COLO668 (cell line): ENCODE measurements at regions not wholly inside any gene's neighbourhood (a gene's known extent, or its start where the extent isn't known, plus 50 kb on each side); places are given as distances from the start of the nearest gene placed in this dataset.
"Not testable (repeated sequence)": the region's sequence is repeated elsewhere in the genome, so short reads cannot be mapped to it uniquely, and the experiment has no call there.

Source experiments
- DNase-seq: peaks from one replicate; lab custom pipeline; 2025; ENCODE audit not compliant: unreplicated experiment; lab: John Stamatoyannopoulos, UW

- no peak for DNase-seq
These were observed 1412.6 kb downstream of the ZPLD1 start for GRCh38 chr3:103847081-103848062.

DNA sequence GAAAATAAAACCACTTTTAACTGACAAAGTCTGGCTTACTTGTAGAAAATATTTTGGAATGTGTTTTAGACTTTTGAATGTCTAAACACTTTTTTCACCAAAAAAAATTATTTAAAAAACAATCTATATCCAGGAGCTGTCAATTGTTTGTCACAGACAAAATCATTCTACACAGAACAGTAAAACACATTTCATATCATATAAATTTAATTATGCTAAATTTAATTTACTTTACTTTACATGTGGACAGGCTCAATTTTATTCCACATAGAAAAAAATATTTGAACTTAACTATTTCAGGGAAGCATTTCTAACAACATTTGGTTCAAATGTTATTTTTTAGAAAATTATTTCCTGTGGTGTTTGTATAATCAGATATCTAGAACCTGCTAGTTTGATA lies 1417.0 kb downstream of the ZPLD1 start:
- no peak for DNase-seq

- no peak for DNase-seq
These were observed 1427.6 kb downstream of the ZPLD1 start for GRCh38 chr3:103862415-103862814.

DNA sequence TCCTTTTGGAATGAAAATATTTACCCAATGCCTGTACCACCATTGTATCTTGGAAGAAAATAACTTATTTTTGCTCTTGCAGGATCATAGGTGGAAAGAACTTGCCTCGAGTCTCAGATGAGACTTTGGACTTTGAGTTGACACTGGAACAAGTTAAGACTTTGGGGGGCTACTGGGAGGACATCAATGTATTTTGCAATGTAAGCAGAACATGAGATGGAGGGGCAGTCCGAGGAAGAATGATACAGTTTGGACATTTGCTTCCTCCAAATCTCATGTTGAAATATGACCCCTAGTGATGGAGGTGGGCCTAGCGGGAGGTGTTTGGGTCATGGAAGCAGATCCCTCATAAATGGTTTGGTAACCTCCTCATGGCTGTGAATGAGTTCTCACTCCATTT lies 1428.6 kb downstream of the ZPLD1 start:
- no peak for DNase-seq

DNA sequence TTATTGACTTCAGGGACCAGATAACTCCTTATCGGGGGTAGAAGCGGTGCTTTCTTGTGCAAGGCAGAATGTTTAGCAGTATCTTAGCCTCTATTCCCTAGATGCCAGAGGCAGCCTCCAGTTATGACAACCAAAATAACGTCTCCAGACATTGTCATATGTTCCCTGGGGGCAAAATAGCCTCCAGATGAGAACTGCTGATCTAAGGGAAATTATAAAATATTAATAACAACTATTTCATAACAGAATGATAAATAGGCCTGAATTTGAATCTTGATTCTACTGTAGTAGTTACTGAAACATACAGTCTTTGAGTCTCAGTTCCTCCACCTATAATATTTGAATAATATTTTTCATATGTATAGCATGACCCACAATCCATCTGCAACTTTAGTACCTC lies 1431.3 kb downstream of the ZPLD1 start:
- DNase-seq: no peak

GRCh38 chr3:103873021-103873420 lies 1438.2 kb downstream of the ZPLD1 start:
- DNase-seq: no peak

GRCh38 chr3:103873897-103874545 lies 1439.2 kb downstream of the ZPLD1 start:
- no peak for DNase-seq

DNA sequence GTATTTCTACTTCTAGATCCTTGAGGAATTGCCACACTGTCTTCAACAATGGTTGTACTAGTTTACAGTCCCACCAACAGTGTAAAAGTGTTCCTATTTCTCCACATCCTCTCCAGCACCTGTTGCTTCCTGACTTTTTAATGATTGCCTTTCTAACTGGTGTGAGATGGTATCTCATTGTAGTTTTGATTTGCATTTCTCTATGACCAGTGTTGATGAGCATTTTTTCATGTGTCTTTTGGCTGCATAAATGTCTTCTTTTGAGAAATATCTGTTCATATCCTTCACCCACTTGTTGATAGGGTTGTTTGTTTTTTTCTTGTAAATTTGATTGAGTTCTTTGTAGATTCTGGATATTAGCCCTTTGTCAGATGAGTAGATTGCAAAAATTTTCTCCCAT lies 1447.0 kb downstream of the ZPLD1 start:
- DNase-seq: not testable (repeated sequence)

GRCh38 chr3:103889675-103890074 lies 1454.9 kb downstream of the ZPLD1 start:
- no peak for DNase-seq

GRCh38 chr3:103894162-103894822 lies 1459.5 kb downstream of the ZPLD1 start:
- DNase-seq: no peak

GRCh38 chr3:103899328-103899727 lies 1464.5 kb downstream of the ZPLD1 start:
- DNase-seq: no peak

- no peak for DNase-seq
These were observed 1461.7 kb upstream of the ALCAM start for GRCh38 chr3:103904991-103905390.

GRCh38 chr3:103906304-103906703 lies 1460.4 kb upstream of the ALCAM start:
- DNase-seq: no peak

DNA sequence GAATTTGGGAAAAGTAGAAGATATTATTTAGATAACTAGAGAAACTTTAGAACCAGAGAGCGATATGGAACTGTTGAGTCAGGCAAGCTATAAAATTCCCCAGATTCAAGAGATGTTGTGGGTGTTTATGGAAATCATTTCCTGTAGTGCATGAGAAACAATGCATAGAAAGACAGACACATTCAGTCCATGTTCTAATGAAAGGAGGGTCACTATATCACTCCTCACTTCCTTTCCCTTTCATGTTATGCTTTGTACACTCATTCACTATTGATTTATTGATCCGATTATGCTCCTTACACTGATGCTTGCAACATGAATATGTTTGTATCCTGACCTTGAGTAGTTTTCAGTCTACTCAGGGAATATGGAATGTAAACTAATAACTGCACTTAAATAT lies 1459.9 kb upstream of the ALCAM start:
- DNase-seq: no peak

DNA sequence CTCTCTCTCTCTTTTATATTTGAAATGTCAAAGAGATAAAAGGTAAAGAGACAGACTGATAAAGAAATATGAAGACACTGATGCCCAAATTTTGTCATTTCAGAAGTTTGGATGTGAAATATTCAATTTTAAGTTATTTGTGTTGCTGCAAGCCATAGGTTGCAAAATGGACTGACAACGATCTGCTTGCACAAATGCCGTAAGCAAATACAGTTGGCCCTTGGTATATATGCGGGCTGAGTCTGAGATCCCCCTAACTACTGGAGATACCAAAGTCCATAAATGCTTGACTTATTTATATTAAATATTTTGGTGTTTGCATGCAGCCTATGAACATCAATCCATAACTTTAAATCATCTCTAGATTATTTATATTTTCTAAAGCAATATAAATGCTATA lies 1459.1 kb upstream of the ALCAM start:
- DNase-seq: no peak

- no peak for DNase-seq
These were observed 1457.3 kb upstream of the ALCAM start for GRCh38 chr3:103909395-103909794.

GRCh38 chr3:103918336-103918735 lies 1448.4 kb upstream of the ALCAM start:
- no peak for DNase-seq

- no peak for DNase-seq
These were observed 1447.4 kb upstream of the ALCAM start for GRCh38 chr3:103919327-103919726.

- no peak for DNase-seq
These were observed 1442.8 kb upstream of the ALCAM start for GRCh38 chr3:103923907-103924306.

DNA sequence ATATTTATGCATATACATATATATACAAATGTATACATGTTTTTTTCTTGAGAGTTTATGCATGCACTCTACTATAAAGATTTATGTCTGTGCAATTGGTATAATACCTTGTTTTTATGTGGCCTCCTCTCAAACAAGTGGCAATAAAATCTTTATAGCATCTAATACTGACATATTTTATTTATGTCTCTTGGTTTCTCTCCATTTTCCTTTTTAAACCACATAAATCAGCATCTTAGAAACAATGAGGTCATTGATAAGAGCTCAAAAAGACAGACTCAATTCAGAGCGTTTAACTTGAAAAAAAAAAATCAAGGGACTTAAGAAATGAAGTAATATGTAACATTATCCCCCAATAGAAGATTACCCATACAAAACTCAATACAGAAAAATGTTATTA lies 1442.2 kb upstream of the ALCAM start:
- no peak for DNase-seq

DNA sequence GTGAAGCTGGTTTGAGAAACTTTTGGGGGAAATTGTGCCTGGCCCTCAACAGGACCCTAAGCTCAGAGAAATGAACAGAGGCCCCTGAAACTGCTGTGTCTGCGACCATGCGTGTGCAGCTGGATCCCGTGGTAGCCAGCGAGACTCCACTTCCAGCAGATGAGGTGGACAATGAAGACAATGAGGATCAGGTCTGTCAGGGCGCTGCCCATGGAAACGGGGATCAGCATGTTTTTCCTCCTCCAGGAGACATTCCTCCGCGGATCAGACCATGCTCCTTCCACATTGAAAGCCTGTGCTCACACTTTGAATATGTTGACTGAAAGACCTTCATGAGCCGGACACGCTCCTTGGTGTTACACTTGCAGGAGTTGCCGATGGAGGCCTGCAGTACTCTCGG lies 1439.8 kb upstream of the ALCAM start:
- no peak for DNase-seq

GRCh38 chr3:103927896-103928295 lies 1438.8 kb upstream of the ALCAM start:
- no peak for DNase-seq
